Endothelial cell of umbilical vein (primary cell): ENCODE measurements at regions not wholly inside any gene's neighbourhood (a gene's known extent, or its start where the extent isn't known, plus 50 kb on each side); places are given as distances from the start of the nearest gene placed in this dataset.

ENCODE experiments used
- EZH2 ChIP-seq: IDR thresholded peaks from 2 replicates; pipeline ENCODE4 v1.6.1; 2012; ENCODE audit warnings: borderline replicate concordance, low read depth, mild to moderate bottlenecking, moderate library complexity, low read length, inconsistent platforms; ENCODE audit not compliant: severe bottlenecking
- FOS ChIP-seq: IDR thresholded peaks from 2 replicates; pipeline ENCODE4 v1.6.1; 2011; ENCODE audit warnings: mild to moderate bottlenecking, low read length, moderate library complexity, borderline replicate concordance; ENCODE audit not compliant: insufficient read depth
- GATA2 ChIP-seq: IDR thresholded peaks from 2 replicates; pipeline ENCODE4 v1.7.0; 2011; ENCODE audit warnings: low read depth, mild to moderate bottlenecking, moderate library complexity, mixed read lengths, low read length; ENCODE audit not compliant: insufficient read length, insufficient read depth
- JUN ChIP-seq: IDR thresholded peaks from 2 replicates; pipeline ENCODE4 v1.6.1; 2011; ENCODE audit warnings: borderline replicate concordance, low read depth; ENCODE audit not compliant: insufficient read length, insufficient read depth
- MYC ChIP-seq: IDR thresholded peaks from one replicate; pipeline ENCODE4 v1.6.1; 2011; ENCODE audit warnings: mild to moderate bottlenecking, low read depth, low read length
- POLR2A ChIP-seq: IDR thresholded peaks from 2 replicates; pipeline ENCODE4 v1.6.1; 2012; ENCODE audit warnings: low read depth, mild to moderate bottlenecking, control low read depth, low read length
- POLR2AphosphoS5 ChIP-seq: IDR thresholded peaks from 2 replicates; pipeline ENCODE4 v1.6.1; 2012; ENCODE audit warnings: low read depth, mild to moderate bottlenecking, control low read depth, low read length, moderate library complexity; ENCODE audit not compliant: insufficient read depth
- TF ChIP-seq, protein P1 (sequence below), 2 donors: IDR thresholded peaks; 1 replicate in 1 of 2; 2 replicates in 1 of 2; pipeline ENCODE4 v1.5.1; 2011; ENCODE audit warnings: low read length in 2 of 2, mild to moderate bottlenecking in 2 of 2, moderate library complexity in 2 of 2, control low read depth in 1 of 2, inconsistent platforms in 1 of 2, low read depth in 1 of 2; ENCODE audit not compliant: insufficient read depth in 1 of 2; ENCODE audit errors: extremely low read depth in 1 of 2
- TF ChIP-seq, protein P2 (sequence below): IDR thresholded peaks from 2 replicates; pipeline ENCODE4 v1.6.1; 2011; ENCODE audit not compliant: insufficient read depth, insufficient read length

DNA sequence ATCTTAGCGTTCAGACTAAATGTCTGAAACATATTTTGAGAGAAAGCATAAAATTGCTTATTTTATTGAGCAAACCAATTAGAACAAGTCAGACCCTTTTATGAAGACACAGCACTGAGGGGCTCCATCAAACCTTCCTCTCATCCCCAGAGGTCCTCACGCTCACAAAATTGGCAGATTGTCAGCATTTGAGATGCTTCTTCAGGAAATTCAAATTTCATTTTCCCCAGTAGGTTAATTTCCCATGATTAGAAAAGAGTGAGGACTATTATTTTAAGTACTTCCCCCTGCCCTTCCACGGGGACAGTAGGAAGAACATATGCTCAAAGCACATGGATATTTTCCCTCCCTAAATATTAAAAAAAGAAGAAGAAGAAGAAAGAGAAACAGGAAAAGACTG lies 851.8 kb downstream of the BRD1 start:
- TF ChIP-seq, protein P1, sequence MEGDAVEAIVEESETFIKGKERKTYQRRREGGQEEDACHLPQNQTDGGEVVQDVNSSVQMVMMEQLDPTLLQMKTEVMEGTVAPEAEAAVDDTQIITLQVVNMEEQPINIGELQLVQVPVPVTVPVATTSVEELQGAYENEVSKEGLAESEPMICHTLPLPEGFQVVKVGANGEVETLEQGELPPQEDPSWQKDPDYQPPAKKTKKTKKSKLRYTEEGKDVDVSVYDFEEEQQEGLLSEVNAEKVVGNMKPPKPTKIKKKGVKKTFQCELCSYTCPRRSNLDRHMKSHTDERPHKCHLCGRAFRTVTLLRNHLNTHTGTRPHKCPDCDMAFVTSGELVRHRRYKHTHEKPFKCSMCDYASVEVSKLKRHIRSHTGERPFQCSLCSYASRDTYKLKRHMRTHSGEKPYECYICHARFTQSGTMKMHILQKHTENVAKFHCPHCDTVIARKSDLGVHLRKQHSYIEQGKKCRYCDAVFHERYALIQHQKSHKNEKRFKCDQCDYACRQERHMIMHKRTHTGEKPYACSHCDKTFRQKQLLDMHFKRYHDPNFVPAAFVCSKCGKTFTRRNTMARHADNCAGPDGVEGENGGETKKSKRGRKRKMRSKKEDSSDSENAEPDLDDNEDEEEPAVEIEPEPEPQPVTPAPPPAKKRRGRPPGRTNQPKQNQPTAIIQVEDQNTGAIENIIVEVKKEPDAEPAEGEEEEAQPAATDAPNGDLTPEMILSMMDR (IDR thresholded peaks at IDR 0.05; ENCODE audit: extremely low read depth in 1 of 2, insufficient read depth in 1 of 2, low read depth in 1 of 2, low read length in 2 of 2) = no peak
- TF ChIP-seq, protein P2, sequence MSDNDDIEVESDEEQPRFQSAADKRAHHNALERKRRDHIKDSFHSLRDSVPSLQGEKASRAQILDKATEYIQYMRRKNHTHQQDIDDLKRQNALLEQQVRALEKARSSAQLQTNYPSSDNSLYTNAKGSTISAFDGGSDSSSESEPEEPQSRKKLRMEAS = no peak
- no peak for TF ChIP-seq POLR2AphosphoS5
- no peak for TF ChIP-seq POLR2A
- no peak for TF ChIP-seq EZH2
- no peak for TF ChIP-seq GATA2
- no peak for TF ChIP-seq FOS
- no peak for TF ChIP-seq MYC
- no peak for TF ChIP-seq JUN
